Kidney (tissue), 13 donors: ENCODE measurements at regions not wholly inside any gene's neighbourhood (a gene's known extent, or its start where the extent isn't known, plus 50 kb on each side); places are given as distances from the start of the nearest gene placed in this dataset.

Experiments used
- DNase-seq, 5 donors: peaks; one replicate each; pipeline ENCODE4 v3.0.0-alpha.2; 2013 to 2020
- FAIRE-seq: peaks from 2 replicates; lab custom pipeline; 2012; peaks lifted over from hg19 to GRCh38; lab: Jason Lieb, UNC
- H3K27ac ChIP-seq, 2 donors: one replicate each; pipeline ENCODE4 v1.7.0; 2013; ENCODE audit warnings: low read depth in 2 of 2, low read length in 2 of 2, inconsistent platforms in 1 of 2
- H3K27me3 ChIP-seq: one replicate; pipeline ENCODE4 v1.7.1; 2013; ENCODE audit warnings: low read length, inconsistent platforms; ENCODE audit not compliant: control insufficient read depth, insufficient read depth
- H3K36me3 ChIP-seq, 3 donors: one replicate each; pipeline versions ENCODE4 v1.7.0 to v1.7.1; 2013; ENCODE audit warnings: low read length in 3 of 3, control low read depth in 1 of 3, inconsistent platforms in 1 of 3; ENCODE audit not compliant: insufficient read depth in 3 of 3, control insufficient read depth in 2 of 3
- H3K4me1 ChIP-seq, 3 donors: one replicate each; pipeline versions ENCODE4 v1.7.0 to v1.7.1; 2013; ENCODE audit warnings: low read length in 3 of 3, inconsistent platforms in 1 of 3, low read depth in 1 of 3; ENCODE audit not compliant: control insufficient read depth in 2 of 3, insufficient read depth in 2 of 3
- H3K4me3 ChIP-seq, 3 donors: one replicate each; pipeline versions ENCODE4 v1.7.0 to v1.8.1; 2013; ENCODE audit warnings: low read length in 3 of 3, control low read depth in 1 of 3, inconsistent platforms in 1 of 3
- H3K9ac ChIP-seq, 3 donors: one replicate each; pipeline versions ENCODE4 v1.7.0 to v1.7.1; 2013; ENCODE audit warnings: low read length in 3 of 3, control low read depth in 1 of 3, inconsistent platforms in 1 of 3
- H3K9me3 ChIP-seq, 3 donors: one replicate each; pipeline versions ENCODE4 v1.7.0 to v1.7.1; 2013; ENCODE audit warnings: low read length in 3 of 3, control low read depth in 1 of 3, inconsistent platforms in 1 of 3; ENCODE audit not compliant: control insufficient read depth in 2 of 3, insufficient read depth in 1 of 3
- CTCF ChIP-seq: IDR thresholded peaks from 3 replicates; pipeline ENCODE4 v1.5.1; 2012; ENCODE audit warnings: mild to moderate bottlenecking, moderate library complexity, borderline replicate concordance; ENCODE audit not compliant: insufficient read depth; ENCODE audit errors: extremely low read depth
- intact Hi-C: fragments of 100-400 bp; cut with DNase I; formaldehyde crosslinking; loops from one replicate; pipeline ENCODE4 v1.11.1; 2022
- donor health status: control.
- donor health status: control.
- donor health status: control.
- donor health status: control.
- donor health status: control.
- donor health status: DM: yes; HTN: yes; CAD: no.
- donor health status: Normal renal cell carcinoma (clear cell type).

- H3K27me3 ChIP-seq, result no peaks in the 10 kb centered on the region
- TF ChIP-seq CTCF, result no peak
- H3K9me3 ChIP-seq, result no peaks in the 10 kb centered on the region
- H3K36me3 ChIP-seq, result no peaks in the 10 kb centered on the region
- H3K27ac ChIP-seq, result no peak overlapping the region
- intact Hi-C loops, result no loop called here
- no peak for FAIRE-seq
- H3K4me1 ChIP-seq, result peaks cover 0 to 7% (median 3%) of the 10 kb centered on the region in 3 donors
- no peak overlapping the region for H3K4me3 ChIP-seq
- no peak overlapping the region for H3K9ac ChIP-seq
- DNase-seq, result no peak
Measured at GRCh38 chr6:167541544-167541943, 216.7 kb downstream of the TTLL2 start.

GRCh38 chr6:167543602-167544497, 219.0 kb downstream of the TTLL2 start:
- TF ChIP-seq CTCF, result no peak
- intact Hi-C loops, result no loop called here
- peak in 1 of 5 donors; percentile 63 for DNase-seq

GRCh38 chr6:167546611-167547327, 221.9 kb downstream of the TTLL2 start:
- DNase-seq (peak; percentile 54 to 91 (median 68)), FAIRE-seq (no peak)
- peaks cover 0 to 11% (median 7%) of the 10 kb centered on the region in 3 donors for H3K4me1 ChIP-seq
- peak overlapping the region; percentile 33 to 78 for H3K27ac ChIP-seq
- no peaks in the 10 kb centered on the region for H3K36me3 ChIP-seq
- peak overlapping the region in 2 of 3 donors; percentile 42 to 44 for H3K4me3 ChIP-seq
- H3K27me3 ChIP-seq, result no peaks in the 10 kb centered on the region
- TF ChIP-seq CTCF, result no peak
- H3K9me3 ChIP-seq, result no peaks in the 10 kb centered on the region
- H3K9ac ChIP-seq, result peak overlapping the region in 1 of 3 donors; percentile 22
- intact Hi-C loops, result no loop called here

More at GRCh38 chr6:167543602-167544497, 219.0 kb downstream of the TTLL2 start:
- no peaks in the 10 kb centered on the region for H3K27me3 ChIP-seq
- FAIRE-seq, result no peak
- H3K9me3 ChIP-seq, result no peaks in the 10 kb centered on the region
- no peak overlapping the region for H3K9ac ChIP-seq
- H3K4me1 ChIP-seq, result peaks cover 0 to 8% (median 3%) of the 10 kb centered on the region in 3 donors
- H3K4me3 ChIP-seq, result no peak overlapping the region
- H3K36me3 ChIP-seq, result no peaks in the 10 kb centered on the region
- peak overlapping the region in 1 of 2 donors; percentile 43 for H3K27ac ChIP-seq
